ENCODE measurements at regions not wholly inside any gene's neighbourhood (a gene's known extent, or its start where the extent isn't known, plus 50 kb on each side); places are given as distances from the start of the nearest gene placed in this dataset.

DNA sequence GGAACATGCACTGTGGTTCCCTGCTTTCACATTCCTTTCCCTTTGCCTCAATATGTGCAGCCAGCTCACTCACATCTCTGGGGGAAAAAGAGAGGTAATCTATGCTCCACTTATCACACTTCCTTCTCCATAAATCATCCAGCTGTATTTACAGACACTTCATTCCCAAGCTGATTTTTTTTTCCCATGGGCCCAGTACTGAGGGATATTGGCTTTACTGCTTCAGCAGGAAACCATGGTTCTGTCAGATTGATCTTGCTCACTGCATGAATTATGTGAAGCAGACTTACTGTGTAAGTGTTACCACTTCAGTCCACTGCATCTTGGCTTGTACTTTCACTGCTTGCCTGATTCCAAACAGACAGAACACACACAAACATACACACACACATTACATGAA lies 555.6 kb downstream of the CCER1 start:
- DNase-seq, result no peak
- H3K27ac ChIP-seq (ENCODE audit: insufficient read length, low read depth, low read length), result no peak overlapping the region
- no peak overlapping the region for H3K14ac ChIP-seq (ENCODE audit: insufficient read depth, low read length)
- H2BK5ac ChIP-seq (ENCODE audit: insufficient read length, low read length), result no peak overlapping the region
- no peak overlapping the region for H2BK15ac ChIP-seq (ENCODE audit: low read depth, low read length)
- H3K18ac ChIP-seq (ENCODE audit: insufficient read length, low read depth, low read length), result no peak overlapping the region
- H3K4me2 ChIP-seq (ENCODE audit: insufficient read depth, insufficient read length, low read length), result no peak overlapping the region
- no peaks in the 10 kb centered on the region for H4K20me1 ChIP-seq (ENCODE audit: control insufficient read depth, insufficient read depth, insufficient read length)
- no peak overlapping the region for H4K8ac ChIP-seq (replicated peaks; ENCODE audit: insufficient read length, low read depth, low read length)
- H2AFZ ChIP-seq (ENCODE audit: low read length), result no peak overlapping the region
- no peaks in the 10 kb centered on the region for H3K9me3 ChIP-seq (ENCODE audit: control insufficient read depth, low read depth, low read length)
- no peak overlapping the region for H3K9ac ChIP-seq (ENCODE audit: extremely low read depth, insufficient read length, low read length)
- no peak overlapping the region for H3K56ac ChIP-seq (ENCODE audit: insufficient read length, low read depth, low read length)
- H3K79me2 ChIP-seq (ENCODE audit: insufficient read depth, low read length), result no peaks in the 10 kb centered on the region
- Mint-ChIP-seq H3K9me3 (peaks cover 8 to 10% of the 10 kb centered on the region in 2 experiments; a peak in 4 of 5 replicates), H3K27me3 (ENCODE audit: low read depth) (no peaks in the 10 kb centered on the region; the same call in 1 of the 2 replicates), H3K36me3 (ENCODE audit: insufficient read depth in 1 of 3, low read depth in 3 of 3) (peaks cover 0 to 9% (median 0%) of the 10 kb centered on the region in 3 experiments; a peak in 3 of 7 replicates), H3K4me3 (no peak overlapping the region), H3K4me1 (no peaks in the 10 kb centered on the region), H3K27ac (no peak overlapping the region)
- no peak overlapping the region for H3K4ac ChIP-seq (ENCODE audit: low read depth, low read length)
- H2AK5ac ChIP-seq (ENCODE audit: insufficient read length, low read length), result no peak overlapping the region
- H3T11ph ChIP-seq (ENCODE audit: low read length), result no peak overlapping the region
- no peaks in the 10 kb centered on the region for H3K79me1 ChIP-seq (ENCODE audit: insufficient read depth, low read depth, low read length, poor library complexity, severe bottlenecking)
- H3K23ac ChIP-seq (ENCODE audit: insufficient read length, low read depth, low read length), result no peak overlapping the region
- H2BK20ac ChIP-seq (ENCODE audit: low read depth, low read length, poor library complexity, severe bottlenecking), result no peak overlapping the region
- H3K27me3 ChIP-seq (ENCODE audit: insufficient read depth, low read length), result no peaks in the 10 kb centered on the region
- no peak for TF ChIP-seq CTCF (conservative IDR thresholded peaks at IDR 0.05)
- no peak overlapping the region for H2BK120ac ChIP-seq (ENCODE audit: low read depth, low read length, poor library complexity, severe bottlenecking)
- no peak overlapping the region for H2BK12ac ChIP-seq (ENCODE audit: insufficient read length, low read depth, low read length)
- H4K91ac ChIP-seq (ENCODE audit: insufficient read length, low read depth, low read length), result no peak overlapping the region
- H3K4me1 ChIP-seq (ENCODE audit: insufficient read depth, low read length), result no peaks in the 10 kb centered on the region
- no peak overlapping the region for H4K5ac ChIP-seq (ENCODE audit: insufficient read length, low read depth, low read length)
- H3K23me2 ChIP-seq (ENCODE audit: insufficient read length, low read depth, low read length, poor library complexity, severe bottlenecking), result no peaks in the 10 kb centered on the region

Data from H9 (cell line).